Muscle of leg (tissue), 3 donors: ENCODE measurements at regions not wholly inside any gene's neighbourhood (a gene's known extent, or its start where the extent isn't known, plus 50 kb on each side); places are given as distances from the start of the nearest gene placed in this dataset.
"Not testable (repeated sequence)": the region's sequence is repeated elsewhere in the genome, so short reads cannot be mapped to it uniquely, and the experiment has no call there.

ENCODE experiments used
- DNase-seq: peaks from one replicate; pipeline ENCODE4 v3.0.0; 2013
- H3K27ac ChIP-seq: one replicate; pipeline ENCODE4 v1.5.1; 2013; ENCODE audit warnings: mild to moderate bottlenecking, low read length, control low read depth
- H3K27me3 ChIP-seq: one replicate; pipeline ENCODE4 v1.6.1; 2013; ENCODE audit warnings: low read length; ENCODE audit not compliant: control insufficient read depth, insufficient read depth
- H3K36me3 ChIP-seq: one replicate; pipeline ENCODE4 v1.6.1; 2013; ENCODE audit warnings: low read length; ENCODE audit not compliant: control insufficient read depth, insufficient read depth
- H3K4me1 ChIP-seq: one replicate; pipeline ENCODE4 v1.6.1; 2013; ENCODE audit warnings: low read length; ENCODE audit not compliant: control insufficient read depth, insufficient read depth
- H3K4me3 ChIP-seq: one replicate; pipeline ENCODE4 v1.5.1; 2013; ENCODE audit warnings: low read length, control low read depth
- H3K9me3 ChIP-seq: replicated peaks from 2 replicates; pipeline ENCODE4 v1.6.1; 2013; ENCODE audit warnings: low read depth, low read length; ENCODE audit not compliant: control insufficient read depth
- WGBS: methylation state at CpG from one replicate; pipeline ENCODE4 v1.1.5; 2013; ENCODE audit warnings: missing lambda C conversion rate; ENCODE audit not compliant: insufficient coverage; 5-methylcytosine and 5-hydroxymethylcytosine counted together

- H3K27me3 ChIP-seq, H3K36me3 ChIP-seq, H3K9me3 ChIP-seq, H3K4me3 ChIP-seq, H3K27ac ChIP-seq, DNase-seq, H3K4me1 ChIP-seq: not testable (repeated sequence)
- 100% methylated on average over 1 of the region's 8 CpGs for WGBS
These were observed 162.2 kb downstream of the LMLN start for GRCh38 chr3:198122184-198122583.

GRCh38 chr3:198137038-198137835 is 177.2 kb downstream of the LMLN start:
- 52% methylated on average over 3 of the region's 12 CpGs for WGBS
- not testable (repeated sequence) for H3K4me3 ChIP-seq, H3K36me3 ChIP-seq, DNase-seq, H3K27me3 ChIP-seq, H3K27ac ChIP-seq, H3K4me1 ChIP-seq, H3K9me3 ChIP-seq

DNA sequence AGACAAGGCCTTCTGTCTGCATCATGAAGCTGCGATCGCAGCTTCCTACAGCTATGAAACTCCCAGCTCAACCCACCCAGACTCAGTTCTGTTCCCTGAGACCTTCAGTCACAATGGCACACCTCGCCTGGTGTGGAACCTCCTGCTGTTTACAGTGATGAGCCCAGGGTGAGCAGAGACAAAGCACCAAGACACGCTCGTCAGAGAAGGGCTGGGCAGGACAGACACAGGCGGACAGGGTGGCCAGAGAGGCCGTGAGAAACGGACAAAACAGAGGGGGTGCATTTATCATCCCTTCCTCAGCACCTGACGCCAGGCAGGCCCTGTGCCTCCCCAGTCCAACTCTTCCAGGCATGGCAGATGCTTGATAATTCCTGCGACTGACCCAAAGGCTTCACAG is 178.2 kb downstream of the LMLN start:
- not testable (repeated sequence) for H3K4me3 ChIP-seq, H3K27ac ChIP-seq, DNase-seq, H3K27me3 ChIP-seq, H3K36me3 ChIP-seq, H3K4me1 ChIP-seq, H3K9me3 ChIP-seq
- no CpG with 5 or more reads among the region's 10 CpGs for WGBS

- not testable (repeated sequence) for DNase-seq, H3K36me3 ChIP-seq
- no CpG with 5 or more reads among the region's 4 CpGs for WGBS
These were observed 179.0 kb downstream of the LMLN start for GRCh38 chr3:198139037-198139436.

DNA sequence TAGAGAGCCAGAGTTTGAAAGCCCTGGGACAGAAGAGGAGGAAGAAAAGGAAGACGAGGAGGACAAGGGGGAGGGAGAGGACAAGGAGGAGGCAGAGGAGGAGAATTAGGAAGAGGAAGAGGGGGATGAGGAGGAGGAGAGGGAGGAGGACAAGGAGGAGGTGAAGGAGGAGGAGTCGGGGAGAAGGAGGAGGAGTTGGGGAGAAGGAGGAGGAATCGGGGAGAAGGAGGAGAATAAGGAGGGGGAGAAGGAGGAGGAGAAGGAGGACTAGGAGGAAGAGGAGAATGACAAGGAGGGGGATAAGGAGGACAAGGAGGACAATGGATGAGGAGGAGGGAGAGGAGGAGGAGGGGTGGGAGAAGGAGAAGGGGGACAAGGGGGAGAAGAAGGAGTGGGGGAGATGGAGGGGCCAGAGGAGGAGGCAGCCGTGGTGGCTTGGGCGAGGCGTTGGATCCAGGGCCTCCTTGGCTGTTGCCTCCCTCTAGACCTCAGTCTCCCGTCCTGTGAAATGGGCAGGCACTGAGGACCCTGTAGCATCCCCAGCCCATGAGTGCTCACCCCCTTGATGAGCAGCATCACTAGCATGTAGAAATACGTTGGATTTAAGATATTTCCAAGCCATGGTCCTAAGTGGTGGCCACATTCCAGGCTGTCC is 179.6 kb downstream of the LMLN start:
- 55% methylated on average over 3 of the region's 8 CpGs for WGBS
- DNase-seq, H3K27me3 ChIP-seq, H3K9me3 ChIP-seq, H3K4me3 ChIP-seq, H3K4me1 ChIP-seq, H3K36me3 ChIP-seq, H3K27ac ChIP-seq: not testable (repeated sequence)

More at GRCh38 chr3:198139037-198139436, 179.0 kb downstream of the LMLN start:
- H3K4me3 ChIP-seq, H3K4me1 ChIP-seq, H3K9me3 ChIP-seq, H3K27me3 ChIP-seq, H3K27ac ChIP-seq: not testable (repeated sequence)

- H3K9me3 ChIP-seq, DNase-seq, H3K4me1 ChIP-seq, H3K27me3 ChIP-seq, H3K36me3 ChIP-seq, H3K27ac ChIP-seq, H3K4me3 ChIP-seq: not testable (repeated sequence)
- WGBS, result 100% methylated on average over 1 of the region's 15 CpGs
These were observed 183.5 kb downstream of the LMLN start for GRCh38 chr3:198143300-198144137.

DNA sequence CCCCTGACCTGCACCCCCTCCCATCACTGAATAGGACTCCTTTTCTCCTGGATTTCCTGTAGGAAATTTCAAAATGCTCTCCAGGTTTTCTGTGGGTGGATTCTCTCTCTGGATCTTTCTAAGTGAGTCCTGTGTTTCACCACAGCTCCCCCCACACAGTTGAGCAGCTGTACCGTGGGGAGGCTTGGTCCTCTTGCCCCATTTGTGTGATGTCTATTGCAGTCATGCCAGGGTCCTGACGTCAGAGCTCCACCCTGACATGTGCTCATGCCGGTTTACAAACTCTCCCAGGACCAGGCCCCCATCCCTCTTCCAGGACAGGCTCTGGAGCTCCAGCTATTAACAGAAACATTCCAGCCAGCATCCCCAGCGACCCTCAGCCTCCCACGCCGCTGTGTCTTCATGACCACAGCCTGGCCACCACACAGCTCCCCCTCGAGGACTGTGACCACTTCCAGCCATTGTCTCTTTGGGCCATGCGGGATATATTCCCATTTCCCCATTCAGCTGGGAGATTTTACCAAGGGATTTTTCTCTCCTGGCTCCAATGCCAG is 185.3 kb downstream of the LMLN start:
- H3K4me3 ChIP-seq, H3K9me3 ChIP-seq, H3K27me3 ChIP-seq, H3K36me3 ChIP-seq, H3K27ac ChIP-seq, H3K4me1 ChIP-seq: not testable (repeated sequence)
- DNase-seq, result peak; percentile 68
- WGBS, result no CpG with 5 or more reads among the region's 8 CpGs

DNA sequence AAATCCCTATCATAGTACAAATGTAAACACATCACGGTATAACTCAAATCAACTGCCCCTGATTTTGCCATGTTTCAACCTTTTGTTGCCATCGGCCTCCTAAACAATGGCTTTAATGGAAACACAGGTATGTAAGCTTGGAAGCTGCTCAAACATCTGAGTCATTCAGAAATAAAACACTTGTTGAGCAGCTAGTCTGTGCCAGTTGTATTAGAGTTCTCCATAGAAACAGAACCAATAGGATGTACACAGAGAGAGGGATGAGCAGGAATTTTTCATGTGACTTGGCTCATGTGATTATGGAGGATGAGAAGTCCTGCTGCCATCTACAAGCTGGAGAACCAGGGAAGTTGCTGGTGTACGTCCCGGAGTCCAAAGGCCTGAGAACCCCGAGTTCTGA is 186.1 kb downstream of the LMLN start:
- peak; percentile 54 for DNase-seq
- not testable (repeated sequence) for H3K9me3 ChIP-seq, H3K36me3 ChIP-seq, H3K27ac ChIP-seq, H3K4me1 ChIP-seq, H3K4me3 ChIP-seq, H3K27me3 ChIP-seq
- WGBS, result no CpG with 5 or more reads among the region's 5 CpGs

GRCh38 chr3:198146559-198147164 is 186.6 kb downstream of the LMLN start:
- not testable (repeated sequence) for H3K27ac ChIP-seq, H3K36me3 ChIP-seq, H3K27me3 ChIP-seq, H3K4me3 ChIP-seq, H3K9me3 ChIP-seq, H3K4me1 ChIP-seq
- DNase-seq, result peak; percentile 10
- no CpG with 5 or more reads among the region's 9 CpGs for WGBS

DNA sequence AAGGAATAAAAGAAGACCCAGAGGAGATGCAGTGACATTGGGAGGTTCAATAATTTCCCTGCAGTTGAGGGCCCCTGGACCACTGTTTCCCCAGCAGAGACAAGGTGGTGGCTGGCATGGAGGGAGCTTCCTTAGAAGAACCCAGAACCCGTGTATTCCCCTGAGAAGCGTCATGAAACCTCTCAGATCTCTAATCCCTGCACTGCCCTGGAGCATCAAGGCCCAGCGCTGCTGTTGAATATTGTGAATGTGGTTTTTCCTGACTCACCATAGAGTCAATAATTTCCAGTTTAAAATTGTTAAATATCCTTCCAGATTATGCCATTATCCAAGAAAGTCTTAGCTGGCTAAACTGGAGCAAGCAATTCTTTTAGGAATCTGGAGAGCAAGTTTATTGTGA is 187.2 kb downstream of the LMLN start:
- not testable (repeated sequence) for H3K36me3 ChIP-seq, H3K4me1 ChIP-seq, H3K27me3 ChIP-seq, H3K9me3 ChIP-seq, H3K27ac ChIP-seq, DNase-seq, H3K4me3 ChIP-seq
- WGBS, result no CpG with 5 or more reads among the region's 3 CpGs
